Gastroesophageal sphincter (tissue), 4 donors: ENCODE measurements at regions not wholly inside any gene's neighbourhood (a gene's known extent, or its start where the extent isn't known, plus 50 kb on each side); places are given as distances from the start of the nearest gene placed in this dataset.
"Not testable (repeated sequence)": the region's sequence is repeated elsewhere in the genome, so short reads cannot be mapped to it uniquely, and the experiment has no call there.

Source experiments
- ATAC-seq: fragments of 150-250 bp; one replicate; pipeline ENCODE4 v1.9.1; 2016; ENCODE audit warnings: mild to moderate bottlenecking, moderate library complexity
- H3K27ac ChIP-seq, 4 donors: fragments of 200-600 bp; sonication (generic) in 3 of 4; 1 replicate in 3 of 4; 2 replicates in 1 of 4; pipeline ENCODE4 v1.5.1; 2016 to 2019
- H3K27me3 ChIP-seq: fragments of 200-600 bp; sonication (generic); one replicate; pipeline ENCODE4 v1.5.1; 2019
- H3K36me3 ChIP-seq, 2 donors: fragments of 200-600 bp; sonication (generic); one replicate each; pipeline ENCODE4 v1.5.1; 2019; ENCODE audit warnings: control low read depth in 1 of 2
- H3K4me1 ChIP-seq, 3 donors: fragments of 200-600 bp; sonication (generic); 1 replicate in 2 of 3; 2 replicates in 1 of 3; pipeline ENCODE4 v1.5.1; 2016 to 2019; ENCODE audit warnings: control low read depth in 2 of 3
- H3K4me3 ChIP-seq, 2 donors: fragments of 200-600 bp; sonication (generic); one replicate each; pipeline ENCODE4 v1.5.1; 2019; ENCODE audit warnings: mild to moderate bottlenecking in 1 of 2, moderate library complexity in 1 of 2
- H3K9me3 ChIP-seq, 3 donors: fragments of 200-600 bp; sonication (generic); one replicate each; pipeline ENCODE4 v1.5.1; 2017 to 2019; ENCODE audit warnings: control low read depth in 2 of 3
- EP300 ChIP-seq: sonication (generic); formaldehyde crosslinking; IDR thresholded peaks from one replicate; pipeline ENCODE4 v1.6.1; 2017; ENCODE audit warnings: antibody characterized with exemption, mild to moderate bottlenecking
- POLR2A ChIP-seq, 2 donors: fragments of 450-650 bp; IDR thresholded peaks; one replicate each; pipeline ENCODE4 v1.6.1; 2017; ENCODE audit warnings: antibody characterized with exemption in 2 of 2, mild to moderate bottlenecking in 2 of 2, moderate library complexity in 1 of 2
- POLR2AphosphoS5 ChIP-seq: sonication (generic); formaldehyde crosslinking; IDR thresholded peaks from one replicate; pipeline ENCODE4 v1.6.1; 2017; ENCODE audit warnings: antibody characterized with exemption
- WGBS, 2 donors: methylation state at CpG; one replicate each; pipeline ENCODE4 v1.1.5; 2018; ENCODE audit warnings: low coverage in 1 of 2; 5-methylcytosine and 5-hydroxymethylcytosine counted together
- TF ChIP-seq, protein P1 (sequence below), 4 experiments: fragments of 200-600 bp in 2 of 4; fragments of 450-650 bp in 2 of 4; sonication (generic) in 1 of 4; IDR thresholded peaks; one replicate each; pipeline ENCODE4 v1.5.1; 2017 to 2019; ENCODE audit warnings: antibody characterized with exemption in 4 of 4, mild to moderate bottlenecking in 2 of 4, moderate library complexity in 2 of 4

DNA sequence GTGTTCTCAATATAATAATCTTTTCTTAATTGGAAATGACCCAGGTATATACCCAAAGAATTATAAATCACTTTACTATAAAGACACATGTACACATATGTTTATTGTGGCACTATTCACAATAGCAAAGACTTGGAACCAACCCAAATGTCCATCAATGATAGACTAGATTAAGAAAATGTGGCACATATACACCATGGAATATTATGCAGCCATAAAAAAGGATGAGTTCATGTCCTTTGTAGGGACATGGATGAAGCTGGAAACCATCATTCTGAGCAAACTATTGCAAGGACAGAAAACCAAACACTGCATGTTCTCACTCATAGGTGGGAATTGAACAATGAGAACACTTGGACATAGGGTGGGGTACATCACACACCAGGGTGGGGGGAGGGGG is 56.8 kb downstream of the SCGB2B2 start:
- H3K9me3 ChIP-seq: peaks cover 0 to 32% (median 0%) of the 10 kb centered on the region in 3 donors
- H3K4me3 ChIP-seq, ATAC-seq: not testable (repeated sequence)

DNA sequence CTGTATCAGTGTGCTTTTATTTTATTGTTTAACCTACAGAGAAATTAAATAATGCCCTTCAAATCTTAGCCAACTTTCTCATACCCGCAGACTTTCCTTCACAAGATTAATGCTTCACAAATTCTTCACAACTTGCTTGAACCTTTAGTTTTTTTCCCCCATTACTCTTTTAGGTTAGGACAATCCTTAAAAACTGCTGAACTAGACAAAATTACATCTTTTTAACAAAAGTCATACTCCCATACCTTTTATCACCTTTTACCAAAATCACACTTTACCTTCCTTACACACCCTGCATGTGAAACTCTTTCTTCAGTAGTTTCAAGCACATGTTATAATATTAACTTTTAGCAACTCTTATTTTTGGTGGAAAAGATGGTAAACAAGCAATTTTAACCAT is 58.5 kb downstream of the SCGB2B2 start:
- Histone ChIP-seq H3K4me1 (no peaks in the 10 kb centered on the region), H3K27ac (no peak overlapping the region), H3K27me3 (no peaks in the 10 kb centered on the region), H3K4me3 (no peak overlapping the region), H3K9me3 (peaks cover 0 to 31% (median 0%) of the 10 kb centered on the region in 3 donors), H3K36me3 (no peaks in the 10 kb centered on the region)
- WGBS, 2 donors: 94 to 100% methylated on average over 1 of the region's 1 CpG
- ATAC-seq: no peak
- TF ChIP-seq POLR2A (IDR thresholded peaks at IDR 0.05) (no peak), EP300 (no peak), POLR2AphosphoS5 (no peak)
- TF ChIP-seq, protein P1, sequence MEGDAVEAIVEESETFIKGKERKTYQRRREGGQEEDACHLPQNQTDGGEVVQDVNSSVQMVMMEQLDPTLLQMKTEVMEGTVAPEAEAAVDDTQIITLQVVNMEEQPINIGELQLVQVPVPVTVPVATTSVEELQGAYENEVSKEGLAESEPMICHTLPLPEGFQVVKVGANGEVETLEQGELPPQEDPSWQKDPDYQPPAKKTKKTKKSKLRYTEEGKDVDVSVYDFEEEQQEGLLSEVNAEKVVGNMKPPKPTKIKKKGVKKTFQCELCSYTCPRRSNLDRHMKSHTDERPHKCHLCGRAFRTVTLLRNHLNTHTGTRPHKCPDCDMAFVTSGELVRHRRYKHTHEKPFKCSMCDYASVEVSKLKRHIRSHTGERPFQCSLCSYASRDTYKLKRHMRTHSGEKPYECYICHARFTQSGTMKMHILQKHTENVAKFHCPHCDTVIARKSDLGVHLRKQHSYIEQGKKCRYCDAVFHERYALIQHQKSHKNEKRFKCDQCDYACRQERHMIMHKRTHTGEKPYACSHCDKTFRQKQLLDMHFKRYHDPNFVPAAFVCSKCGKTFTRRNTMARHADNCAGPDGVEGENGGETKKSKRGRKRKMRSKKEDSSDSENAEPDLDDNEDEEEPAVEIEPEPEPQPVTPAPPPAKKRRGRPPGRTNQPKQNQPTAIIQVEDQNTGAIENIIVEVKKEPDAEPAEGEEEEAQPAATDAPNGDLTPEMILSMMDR (IDR thresholded peaks at IDR 0.05): no peak

More for the DNA sequence above, 56.8 kb downstream of the SCGB2B2 start:
- not testable (repeated sequence) for H3K27me3 ChIP-seq, H3K27ac ChIP-seq, H3K4me1 ChIP-seq, H3K36me3 ChIP-seq

DNA sequence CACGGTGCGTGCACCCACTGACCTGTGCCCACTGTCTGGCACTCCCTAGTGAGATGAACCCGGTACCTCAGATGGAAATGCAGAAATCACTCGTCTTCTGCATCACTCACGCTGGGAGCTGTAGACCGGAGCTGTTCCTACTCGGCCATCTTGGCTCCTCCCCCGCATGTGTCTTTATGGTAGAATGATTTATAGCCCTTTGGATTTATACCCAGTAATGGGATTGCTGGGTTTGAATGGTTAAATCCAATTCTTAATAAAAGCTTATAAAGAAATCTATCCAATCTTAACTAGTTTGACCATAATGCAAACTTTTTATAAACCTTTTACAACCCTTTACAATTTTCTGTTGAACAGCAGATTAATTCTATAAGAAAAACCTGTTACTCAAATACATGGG is 59.0 kb downstream of the SCGB2B2 start:
- not testable (repeated sequence) for ATAC-seq, H3K4me1 ChIP-seq, H3K4me3 ChIP-seq, H3K36me3 ChIP-seq, H3K27me3 ChIP-seq, H3K27ac ChIP-seq
- WGBS, 2 donors: 92 to 93% methylated on average over 8 of the region's 8 CpGs
- H3K9me3 ChIP-seq: peaks cover 0 to 31% (median 0%) of the 10 kb centered on the region in 3 donors

DNA sequence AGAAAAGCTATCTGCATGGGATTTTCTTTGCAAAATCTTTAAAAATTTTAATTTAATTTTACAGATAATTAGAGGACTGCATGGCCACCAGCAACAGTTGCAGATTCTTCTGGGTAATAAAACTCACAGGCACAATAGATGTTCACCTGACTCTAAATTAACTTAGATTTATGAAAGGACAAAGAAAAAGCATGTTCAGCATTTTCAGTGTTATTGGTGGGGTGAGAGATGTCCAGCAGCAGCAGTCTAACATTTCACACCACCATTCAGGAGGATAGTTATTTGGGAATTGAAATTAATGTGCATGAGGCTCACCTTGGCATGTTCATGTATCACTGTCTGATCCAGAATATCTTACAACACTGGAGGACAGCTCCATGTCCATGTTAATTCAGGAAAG is 74.0 kb downstream of the SCGB2B2 start:
- TF ChIP-seq, protein P1 (IDR thresholded peaks at IDR 0.05): no peak
- no peak for TF ChIP-seq POLR2AphosphoS5
- TF ChIP-seq POLR2A (IDR thresholded peaks at IDR 0.05): no peak
- TF ChIP-seq EP300: no peak
- Histone ChIP-seq H3K4me3 (no peak overlapping the region), H3K9me3 (peaks cover 0 to 45% (median 0%) of the 10 kb centered on the region in 3 donors), H3K27ac (no peak overlapping the region), H3K36me3 (no peaks in the 10 kb centered on the region), H3K4me1 (no peaks in the 10 kb centered on the region), H3K27me3 (no peaks in the 10 kb centered on the region)
- ATAC-seq: no peak

DNA sequence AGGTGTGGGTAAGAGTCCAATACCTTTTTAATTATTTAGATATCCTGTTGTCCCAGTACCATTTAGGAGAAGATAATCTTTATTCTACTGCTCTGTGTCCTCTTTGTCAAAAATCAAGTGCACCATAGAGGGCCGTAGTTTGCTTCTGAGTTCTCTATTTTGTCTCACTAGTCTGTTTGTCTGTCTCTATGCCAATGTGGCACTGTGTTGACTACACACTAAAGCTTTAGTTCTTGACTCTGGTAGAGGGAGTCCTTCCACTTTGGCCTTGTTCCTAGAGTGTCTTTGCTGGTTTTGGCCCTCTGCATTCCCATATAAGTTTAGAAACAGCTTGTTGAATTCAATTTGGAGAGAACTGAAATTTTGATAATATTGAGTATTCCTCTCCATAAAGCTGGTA is 75.9 kb downstream of the SCGB2B2 start:
- Histone ChIP-seq H3K27me3 (no peaks in the 10 kb centered on the region), H3K4me1 (no peaks in the 10 kb centered on the region), H3K9me3 (peaks cover 0 to 31% (median 0%) of the 10 kb centered on the region in 3 donors), H3K36me3 (no peaks in the 10 kb centered on the region), H3K4me3 (no peak overlapping the region), H3K27ac (no peak overlapping the region)
- 75 to 92% methylated on average over 1 of the region's 1 CpG for WGBS, 2 donors
- no peak for TF ChIP-seq EP300
- no peak for TF ChIP-seq POLR2AphosphoS5
- TF ChIP-seq POLR2A (IDR thresholded peaks at IDR 0.05): no peak
- TF ChIP-seq, protein P1 (IDR thresholded peaks at IDR 0.05): no peak
- ATAC-seq: no peak

DNA sequence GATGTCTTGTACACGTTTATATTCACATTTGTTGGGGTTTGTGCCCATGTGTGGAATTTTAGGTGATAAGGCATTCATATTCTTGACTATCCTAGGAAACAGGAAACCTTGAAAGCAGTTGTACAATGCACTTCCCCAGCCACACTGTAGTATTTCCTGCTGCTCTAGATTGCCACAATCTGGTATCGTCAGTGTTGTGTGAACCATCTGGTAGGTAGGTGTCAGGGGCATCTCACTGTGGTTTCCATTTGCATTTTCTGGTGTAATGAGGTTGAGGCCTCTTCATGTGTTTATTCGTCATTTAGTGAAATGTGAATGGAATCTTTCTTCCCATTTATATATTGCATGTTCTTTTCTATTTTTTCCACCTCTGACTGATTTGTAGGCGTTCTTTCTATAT is 76.6 kb downstream of the SCGB2B2 start:
- no peak for ATAC-seq
- H3K27me3 ChIP-seq: no peaks in the 10 kb centered on the region
- peaks cover 0 to 28% (median 0%) of the 10 kb centered on the region in 3 donors for H3K9me3 ChIP-seq
- TF ChIP-seq POLR2A (IDR thresholded peaks at IDR 0.05) (no peak), EP300 (no peak), POLR2AphosphoS5 (no peak)
- TF ChIP-seq, protein P1 (IDR thresholded peaks at IDR 0.05): no peak
- no peak overlapping the region for H3K4me3 ChIP-seq
- WGBS, 2 donors: 67 to 73% methylated on average over 3 to 4 of the region's 4 CpGs
- H3K27ac ChIP-seq: no peak overlapping the region
- H3K4me1 ChIP-seq: peaks cover 0 to 6% (median 0%) of the 10 kb centered on the region in 3 donors
- H3K36me3 ChIP-seq: no peaks in the 10 kb centered on the region
